ENCODE measurements at regions not wholly inside any gene's neighbourhood (a gene's known extent, or its start where the extent isn't known, plus 50 kb on each side); places are given as distances from the start of the nearest gene placed in this dataset.
A peak's percentile ranks its signal among the peaks of the same experiment; 100 is the strongest.

DNA sequence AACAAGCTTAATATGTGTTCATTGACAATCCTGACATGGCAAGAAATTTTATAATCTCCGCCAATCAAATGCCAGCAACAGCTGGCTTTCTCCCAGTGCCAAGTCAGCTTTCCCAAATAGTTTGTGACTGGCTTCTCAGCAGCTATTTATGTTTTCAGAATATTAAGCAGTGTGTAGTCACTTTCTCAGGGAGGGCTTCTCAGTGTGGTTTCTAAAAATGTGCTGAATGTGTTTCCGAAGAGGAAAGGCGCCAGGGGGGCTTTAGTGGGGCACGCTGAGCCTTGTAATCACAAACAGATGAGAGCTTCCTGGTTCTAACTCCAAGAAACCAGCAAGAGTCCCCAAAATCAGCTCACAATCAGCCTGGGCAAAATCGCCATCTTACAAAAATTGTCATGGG lies 258.7 kb upstream of the CPEB2 start:
- H3K4me1 ChIP-seq: no peaks in the 10 kb centered on the region
- H3K27ac ChIP-seq: no peak overlapping the region
- H3K27me3 ChIP-seq (replicated peaks in 1 of 7): peaks cover 0 to 15% (median 0%) of the 10 kb centered on the region in 7 donors
- 69 to 79% (median 76%) methylated on average over 5 of the region's 5 CpGs for WGBS, 5 donors
- no peaks in the 10 kb centered on the region for H3K36me3 ChIP-seq
- intact Hi-C loops (cut with DNase I; ENCODE audit: low total_unique reads): no loop called here
- H3K9me3 ChIP-seq: no peaks in the 10 kb centered on the region
- TF ChIP-seq POLR2AphosphoS5 (IDR thresholded peaks at IDR 0.05): no peak
- TF ChIP-seq CTCF (IDR thresholded peaks at IDR 0.05 in 8 of 11, conservative IDR thresholded peaks at IDR 0.05 in 3 of 11): no peak
- TF ChIP-seq POLR2A (IDR thresholded peaks at IDR 0.05): no peak
- DNase-seq: no peak
- H3K4me3 ChIP-seq: no peak overlapping the region

GRCh38 chr4:14744346-14744745 lies 257.9 kb upstream of the CPEB2 start:
- H3K27me3 ChIP-seq (replicated peaks in 1 of 7): peaks cover 0 to 15% (median 0%) of the 10 kb centered on the region in 7 donors
- no peak for DNase-seq
- 61 to 70% (median 68%) methylated on average over 4 of the region's 4 CpGs for WGBS, 5 donors
- H3K4me1 ChIP-seq: no peaks in the 10 kb centered on the region
- no peak overlapping the region for H3K4me3 ChIP-seq
- intact Hi-C loops (cut with DNase I; ENCODE audit: low total_unique reads): no loop called here
- H3K27ac ChIP-seq: no peak overlapping the region
- no peak for TF ChIP-seq CTCF (IDR thresholded peaks at IDR 0.05 in 8 of 11, conservative IDR thresholded peaks at IDR 0.05 in 3 of 11)
- H3K9me3 ChIP-seq: no peaks in the 10 kb centered on the region
- no peaks in the 10 kb centered on the region for H3K36me3 ChIP-seq

- no peak for DNase-seq
- 46 to 55% (median 52%) methylated on average over 2 of the region's 2 CpGs for WGBS, 5 donors
- TF ChIP-seq POLR2A (IDR thresholded peaks at IDR 0.05): no peak
- peak in 4 of 11 experiments; percentile 26 to 43 (median 34) for TF ChIP-seq CTCF (IDR thresholded peaks at IDR 0.05 in 8 of 11, conservative IDR thresholded peaks at IDR 0.05 in 3 of 11)
- H3K4me1 ChIP-seq: no peaks in the 10 kb centered on the region
- peaks cover 8 to 40% (median 27%) of the 10 kb centered on the region in 8 donors for H3K9me3 ChIP-seq
- H3K27ac ChIP-seq: no peak overlapping the region
- no peak overlapping the region for H3K4me3 ChIP-seq
- H3K36me3 ChIP-seq: no peaks in the 10 kb centered on the region
- H3K27me3 ChIP-seq (replicated peaks in 1 of 7): no peaks in the 10 kb centered on the region
- intact Hi-C loops (cut with DNase I; ENCODE audit: low total_unique reads): no loop called here
These were observed 252.4 kb upstream of the CPEB2 start for GRCh38 chr4:14749910-14750309.

- H3K4me1 ChIP-seq: no peaks in the 10 kb centered on the region
- H3K4me3 ChIP-seq: no peak overlapping the region
- TF ChIP-seq CTCF (IDR thresholded peaks at IDR 0.05 in 8 of 11, conservative IDR thresholded peaks at IDR 0.05 in 3 of 11) (no peak), POLR2AphosphoS5 (IDR thresholded peaks at IDR 0.05) (no peak), POLR2A (IDR thresholded peaks at IDR 0.05) (no peak)
- H3K9me3 ChIP-seq: peaks cover 8 to 41% (median 27%) of the 10 kb centered on the region in 8 donors
- WGBS, 5 donors: 77 to 88% (median 86%) methylated on average over 6 of the region's 6 CpGs
- H3K27ac ChIP-seq: no peak overlapping the region
- H3K36me3 ChIP-seq: no peaks in the 10 kb centered on the region
- intact Hi-C loops (cut with DNase I; ENCODE audit: low total_unique reads): no loop called here
- DNase-seq: no peak
- no peaks in the 10 kb centered on the region for H3K27me3 ChIP-seq (replicated peaks in 1 of 7)
These were observed 249.8 kb upstream of the CPEB2 start for GRCh38 chr4:14752341-14753046.

All from spleen (tissue), 11 donors.